SK-N-SH (cell line): ENCODE measurements at regions not wholly inside any gene's neighbourhood (a gene's known extent, or its start where the extent isn't known, plus 50 kb on each side); places are given as distances from the start of the nearest gene placed in this dataset.

Source experiments
- CTCF ChIA-PET: fragments of 300-600, 350-600 bp; formaldehyde crosslinking; extraction: SDS; loops from one replicate; lab custom pipeline; 2021; lab: Yijun Ruan, JAX
- POLR2A ChIA-PET: fragments of 350-600 bp; sonication (Branson Sonifier 250); formaldehyde crosslinking; extraction: SDS; loops from one replicate; lab custom pipeline; 2020; ENCODE audit warnings: antibody characterized with exemption, inconsistent platforms; lab: Yijun Ruan, JAX
- DNase-seq: peaks from one replicate; pipeline ENCODE4 v3.0.0; 2012
- H2AFZ ChIP-seq: fragments of 200-600 bp; sonication (generic); 2 replicates; pipeline ENCODE4 v1.8.1; 2016; ENCODE audit warnings: antibody characterized with exemption, mild to moderate bottlenecking, low read depth
- H3F3A ChIP-seq: fragments of 200-600 bp; sonication (generic); replicated peaks from 2 replicates; pipeline ENCODE3; 2016; ENCODE audit warnings: antibody characterized with exemption, mild to moderate bottlenecking; ENCODE audit not compliant: insufficient read depth
- H3K27ac ChIP-seq, 2 experiments: fragments of 200-500 bp in 1 of 2; fragments of 200-600 bp in 1 of 2; sonication (Bioruptor generic) in 1 of 2; sonication (generic), shearing (Covaris generic) in 1 of 2; 2 replicates each; pipeline versions ENCODE4 v1.5.1 to v1.6.1; 2014 to 2016; ENCODE audit warnings: low read depth in 2 of 2, inconsistent platforms in 1 of 2, low read length in 1 of 2, mild to moderate bottlenecking in 1 of 2, mixed read lengths in 1 of 2
- H3K27me3 ChIP-seq: fragments of 200-600 bp; sonication (generic), shearing (Covaris generic); 2 replicates; pipeline ENCODE4 v1.6.1; 2016; ENCODE audit warnings: mixed run types; ENCODE audit not compliant: insufficient read depth
- H3K36me3 ChIP-seq, 2 experiments: fragments of 200-500 bp in 1 of 2; fragments of 200-600 bp in 1 of 2; sonication (Bioruptor generic) in 1 of 2; sonication (generic) in 1 of 2; replicated peaks in 1 of 2; 2 replicates each; pipeline versions ENCODE3 to v1.5.1; 2014 to 2016; ENCODE audit warnings: low read length in 1 of 2, mild to moderate bottlenecking in 1 of 2; ENCODE audit not compliant: insufficient read depth in 2 of 2, control insufficient read depth in 1 of 2
- H3K4me1 ChIP-seq, 2 experiments: fragments of 200-500 bp in 1 of 2; fragments of 200-600 bp in 1 of 2; sonication (Bioruptor generic) in 1 of 2; sonication (generic), shearing (Covaris generic) in 1 of 2; 2 replicates each; pipeline versions ENCODE4 v1.5.1 to v1.6.1; 2014 to 2016; ENCODE audit warnings: low read depth in 1 of 2, low read length in 1 of 2, mixed run types in 1 of 2; ENCODE audit not compliant: insufficient read depth in 2 of 2, control insufficient read depth in 1 of 2
- H3K4me2 ChIP-seq: fragments of 200-600 bp; sonication (generic), shearing (Covaris generic); 2 replicates; pipeline ENCODE4 v1.6.1; 2017; ENCODE audit warnings: mixed run types
- H3K4me3 ChIP-seq, 2 experiments: fragments of 200-500 bp in 1 of 2; fragments of 200-600 bp in 1 of 2; sonication (Bioruptor generic) in 1 of 2; sonication (generic), shearing (Covaris generic) in 1 of 2; 2 replicates each; pipeline versions ENCODE4 v1.5.1 to v1.8.1; 2014 to 2016; ENCODE audit warnings: low read depth in 2 of 2, inconsistent platforms in 1 of 2, low read length in 1 of 2, mild to moderate bottlenecking in 1 of 2, mixed read lengths in 1 of 2, moderate library complexity in 1 of 2
- H3K79me2 ChIP-seq: fragments of 200-600 bp; sonication (generic); 2 replicates; pipeline ENCODE4 v1.8.1; 2017; ENCODE audit warnings: mild to moderate bottlenecking; ENCODE audit not compliant: insufficient read depth
- H3K9ac ChIP-seq: fragments of 200-600 bp; sonication (generic); 2 replicates; pipeline ENCODE4 v1.6.1; 2017; ENCODE audit warnings: mixed run types
- H3K9me2 ChIP-seq: fragments of 200-600 bp; sonication (generic); 2 replicates; pipeline ENCODE4 v1.6.1; 2017; ENCODE audit warnings: mixed run types
- H3K9me3 ChIP-seq: fragments of 200-600 bp; sonication (generic); 2 replicates; pipeline ENCODE4 v1.6.1; 2017; ENCODE audit warnings: mixed run types, mild to moderate bottlenecking, moderate library complexity
- H4K20me1 ChIP-seq: fragments of 200-600 bp; sonication (generic); 2 replicates; pipeline ENCODE4 v1.6.1; 2017; ENCODE audit warnings: mild to moderate bottlenecking, mixed run types; ENCODE audit not compliant: insufficient read depth
- CHD2 ChIP-seq: fragments of 150-350 bp; IDR thresholded peaks from 2 replicates; pipeline ENCODE4 v1.6.1; 2018; ENCODE audit warnings: low read length; ENCODE audit not compliant: partially characterized antibody
- ELF1 ChIP-seq: IDR thresholded peaks from 2 replicates; pipeline ENCODE4 v1.4.0; 2012
- EP300 ChIP-seq, 2 experiments: IDR thresholded peaks; 2 replicates each; pipeline versions ENCODE4 v1.4.0 to v1.6.1; 2012; ENCODE audit warnings: borderline replicate concordance in 1 of 2, low read depth in 1 of 2, low read length in 1 of 2
- FOSL2 ChIP-seq: IDR thresholded peaks from 2 replicates; pipeline ENCODE4 v1.4.0; 2012; ENCODE audit warnings: low read depth, mild to moderate bottlenecking, moderate library complexity, borderline replicate concordance
- FOXJ3 ChIP-seq: sonication (generic); formaldehyde crosslinking; IDR thresholded peaks from 2 replicates; pipeline ENCODE4 v1.5.1; 2020; ENCODE audit warnings: mild to moderate bottlenecking, missing genetic modification reagents
- FOXM1 ChIP-seq: IDR thresholded peaks from 2 replicates; pipeline ENCODE4 v1.4.0; 2012; ENCODE audit warnings: low read depth, mild to moderate bottlenecking
- GABPA ChIP-seq: IDR thresholded peaks from 2 replicates; pipeline ENCODE4 v1.4.0; 2012; ENCODE audit warnings: low read depth, mild to moderate bottlenecking
- GATA2 ChIP-seq: sonication (generic); formaldehyde crosslinking; IDR thresholded peaks from 2 replicates; pipeline ENCODE4 v1.5.0; 2020; ENCODE audit warnings: mild to moderate bottlenecking, missing genetic modification reagents
- IRF3 ChIP-seq: fragments of 150-350 bp; IDR thresholded peaks from 2 replicates; pipeline ENCODE4 v1.6.1; 2016; ENCODE audit warnings: mild to moderate bottlenecking, low read depth, low read length
- MEF2A ChIP-seq: IDR thresholded peaks from 2 replicates; pipeline ENCODE4 v1.4.0; 2012; ENCODE audit warnings: low read depth, borderline replicate concordance
- MXI1 ChIP-seq: IDR thresholded peaks from 2 replicates; pipeline ENCODE4 v1.6.1; 2012; ENCODE audit warnings: mild to moderate bottlenecking, low read depth, low read length, improper control_type of control experiment
- NFIC ChIP-seq: IDR thresholded peaks from 2 replicates; pipeline ENCODE4 v1.4.0; 2012; ENCODE audit warnings: borderline replicate concordance
- NRF1 ChIP-seq: IDR thresholded peaks from 2 replicates; pipeline ENCODE4 v1.6.1; 2012; ENCODE audit warnings: low read depth, mild to moderate bottlenecking, low read length
- PBX3 ChIP-seq: IDR thresholded peaks from 2 replicates; pipeline ENCODE4; 2012
- POLR2AphosphoS5 ChIP-seq: IDR thresholded peaks from 2 replicates; pipeline ENCODE4 v1.6.1; 2012; ENCODE audit warnings: low read depth, low read length
- RAD21 ChIP-seq: IDR thresholded peaks from 2 replicates; pipeline ENCODE4 v1.6.1; 2012; ENCODE audit warnings: mild to moderate bottlenecking, low read length
- RCOR1 ChIP-seq: fragments of 150-350 bp; IDR thresholded peaks from 2 replicates; pipeline ENCODE4 v1.6.1; 2017; ENCODE audit warnings: antibody characterized with exemption, low read length
- REST ChIP-seq: IDR thresholded peaks from 2 replicates; pipeline ENCODE4 v1.6.1; 2012; ENCODE audit warnings: mild to moderate bottlenecking, low read depth, low read length, moderate library complexity
- RFX5 ChIP-seq: IDR thresholded peaks from 2 replicates; pipeline ENCODE4 v1.6.1; 2012; ENCODE audit warnings: mild to moderate bottlenecking, improper control_type of control experiment, low read length
- SMC3 ChIP-seq: IDR thresholded peaks from 2 replicates; pipeline ENCODE4 v1.6.1; 2012; ENCODE audit warnings: low read depth, low read length, improper control_type of control experiment
- TCF12 ChIP-seq: IDR thresholded peaks from 2 replicates; pipeline ENCODE4 v1.4.0; 2012
- whole genome bisulfite sequencing: methylation state at CpG from one replicate; pipeline ENCODE4 v1.1.6; 2017; ENCODE audit warnings: low lambda C conversion rate; 5-methylcytosine and 5-hydroxymethylcytosine counted together

- POLR2A ChIA-PET, result no interaction called here
- H3K9ac ChIP-seq, result no peak overlapping the region
- H3K9me3 ChIP-seq, result no peaks in the 10 kb centered on the region
- H3K79me2 ChIP-seq, result no peaks in the 10 kb centered on the region
- no peak for DNase-seq
- no peaks in the 10 kb centered on the region for H4K20me1 ChIP-seq
- H3F3A ChIP-seq, result no peaks in the 10 kb centered on the region
- no peak overlapping the region for H3K27ac ChIP-seq
- H3K27me3 ChIP-seq, result no peaks in the 10 kb centered on the region
- H2AFZ ChIP-seq, result no peak overlapping the region
- no peak overlapping the region for H3K4me2 ChIP-seq
- CTCF ChIA-PET, result no interaction called here
- H3K4me3 ChIP-seq, result no peak overlapping the region
- TF ChIP-seq NFIC, result no peak
- TF ChIP-seq RFX5, result no peak
- TF ChIP-seq POLR2AphosphoS5, result no peak
- TF ChIP-seq ELF1, result no peak
- TF ChIP-seq PBX3, result no peak
- no peak for TF ChIP-seq CHD2
- TF ChIP-seq NRF1, result no peak
- TF ChIP-seq SMC3, result no peak
- no peak for TF ChIP-seq GATA2 (CRISPR knock-in tag)
- TF ChIP-seq GABPA, result no peak
- TF ChIP-seq FOXM1, result no peak
- TF ChIP-seq FOSL2, result no peak
- H3K9me2 ChIP-seq, result no peaks in the 10 kb centered on the region
- no peaks in the 10 kb centered on the region for H3K36me3 ChIP-seq
- WGBS, result 36% methylated on average over 5 of the region's 5 CpGs
- H3K4me1 ChIP-seq, result peaks cover 0 to 5% of the 10 kb centered on the region in 2 experiments; a peak in 2 of 4 replicates
Observed at GRCh38 chr9:118959366-118959765, 409.9 kb downstream of the BRINP1 start.

- Histone ChIP-seq H4K20me1 (no peaks in the 10 kb centered on the region), H3K27ac (no peak overlapping the region), H3K4me3 (no peak overlapping the region), H3K9me2 (no peaks in the 10 kb centered on the region), H3K79me2 (no peaks in the 10 kb centered on the region), H3K4me2 (no peak overlapping the region), H3F3A (no peaks in the 10 kb centered on the region), H2AFZ (no peak overlapping the region), H3K27me3 (no peaks in the 10 kb centered on the region), H3K9me3 (no peaks in the 10 kb centered on the region), H3K9ac (no peak overlapping the region), H3K36me3 (no peaks in the 10 kb centered on the region), H3K4me1 (no peaks in the 10 kb centered on the region)
- CTCF ChIA-PET, result no interaction called here
- 12% methylated on average over 1 of the region's 1 CpG for WGBS
- POLR2A ChIA-PET, result no interaction called here
- DNase-seq, result no peak
- no peak for TF ChIP-seq RFX5
- TF ChIP-seq RCOR1, result no peak
- TF ChIP-seq EP300 (IDR thresholded peaks at IDR 0.05; ENCODE audit: borderline replicate concordance in 1 of 2, low read depth in 1 of 2, low read length in 1 of 2), result no peak
- no peak for TF ChIP-seq IRF3
- TF ChIP-seq MXI1, result no peak
- no peak for TF ChIP-seq REST
- no peak for TF ChIP-seq CHD2
- TF ChIP-seq ELF1, result no peak
- no peak for TF ChIP-seq MEF2A
- no peak for TF ChIP-seq GABPA
- no peak for TF ChIP-seq FOSL2
- TF ChIP-seq PBX3, result no peak
- no peak for TF ChIP-seq FOXJ3 (CRISPR knock-in tag)
- TF ChIP-seq TCF12, result no peak
- no peak for TF ChIP-seq RAD21
Observed at GRCh38 chr9:118961857-118962256, 407.4 kb downstream of the BRINP1 start.
